Activated CD4-positive, CD25-positive, alpha-beta regulatory T cell (primary cell): ENCODE measurements at regions not wholly inside any gene's neighbourhood (a gene's known extent, or its start where the extent isn't known, plus 50 kb on each side); places are given as distances from the start of the nearest gene placed in this dataset.

ENCODE experiments used
- DNase-seq, 4 experiments: peaks; one replicate each; lab custom pipeline; 2025; lab: John Stamatoyannopoulos, UW

- DNase-seq, result no peak
Observed at GRCh38 chr10:4581929-4582328, 244.1 kb upstream of the AKR1E2 start.

GRCh38 chr10:4579844-4580243 is 246.2 kb upstream of the AKR1E2 start:
- DNase-seq, result no peak

DNA sequence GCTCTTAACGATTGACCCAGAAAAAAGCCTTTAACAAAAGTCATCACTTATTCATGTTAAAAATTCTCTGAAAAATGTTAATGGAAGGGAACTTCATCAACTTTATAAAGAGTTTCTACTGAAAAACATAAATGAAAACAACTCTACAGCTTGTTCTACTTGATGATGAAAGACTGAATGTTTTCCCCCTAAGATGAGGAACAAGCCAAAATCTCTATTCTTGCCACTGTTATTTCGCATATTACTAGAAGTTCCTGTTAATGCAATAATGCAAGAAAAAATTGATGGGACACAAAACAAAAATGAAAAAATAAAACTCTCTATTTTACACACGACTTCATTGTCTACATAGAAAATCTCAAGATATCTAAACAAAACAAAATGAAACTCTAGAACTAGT is 249.8 kb upstream of the AKR1E2 start:
- DNase-seq, result no peak

DNA sequence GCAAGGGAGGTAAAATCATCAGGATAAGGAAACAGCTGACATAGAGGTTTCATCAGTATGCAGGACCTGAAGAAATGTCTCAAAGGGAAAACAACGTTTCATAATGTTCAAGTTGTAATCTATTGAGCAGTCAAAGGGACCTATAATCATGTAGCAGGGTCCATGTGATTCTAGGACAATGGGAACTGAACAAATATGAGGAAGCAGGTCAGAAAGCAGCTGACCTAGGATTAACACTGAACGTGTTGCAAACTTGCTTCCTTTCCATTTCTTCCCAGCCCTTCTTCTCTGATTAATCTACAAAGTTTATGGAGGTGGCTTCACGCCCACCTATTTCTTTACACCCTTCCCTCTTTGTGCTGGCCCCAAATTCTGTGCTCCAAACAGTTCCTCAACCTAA is 256.9 kb upstream of the AKR1E2 start:
- DNase-seq, result no peak

DNA sequence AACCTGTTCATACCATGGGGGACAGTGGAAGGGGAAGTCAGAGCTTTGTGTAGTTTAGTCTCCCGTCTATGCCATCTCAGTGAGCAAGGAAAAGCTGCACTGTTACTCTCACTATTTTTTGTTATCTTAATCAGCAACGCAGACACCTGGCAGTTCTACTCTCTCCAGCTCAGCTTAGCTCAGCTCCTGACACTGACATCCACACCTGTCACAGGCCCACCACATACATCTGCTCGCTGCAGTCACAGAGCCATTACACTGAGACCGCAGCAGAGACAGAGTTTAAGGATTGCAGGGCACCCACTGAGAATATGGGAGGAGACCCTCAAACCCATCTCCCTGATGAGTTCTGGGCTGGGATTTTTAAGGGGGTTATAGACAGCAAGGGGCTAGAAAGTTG is 257.3 kb upstream of the AKR1E2 start:
- DNase-seq, result no peak

GRCh38 chr10:4568086-4568485 is 257.9 kb upstream of the AKR1E2 start:
- no peak for DNase-seq

- no peak for DNase-seq
Observed at GRCh38 chr10:4567637-4568036, 258.4 kb upstream of the AKR1E2 start.

DNA sequence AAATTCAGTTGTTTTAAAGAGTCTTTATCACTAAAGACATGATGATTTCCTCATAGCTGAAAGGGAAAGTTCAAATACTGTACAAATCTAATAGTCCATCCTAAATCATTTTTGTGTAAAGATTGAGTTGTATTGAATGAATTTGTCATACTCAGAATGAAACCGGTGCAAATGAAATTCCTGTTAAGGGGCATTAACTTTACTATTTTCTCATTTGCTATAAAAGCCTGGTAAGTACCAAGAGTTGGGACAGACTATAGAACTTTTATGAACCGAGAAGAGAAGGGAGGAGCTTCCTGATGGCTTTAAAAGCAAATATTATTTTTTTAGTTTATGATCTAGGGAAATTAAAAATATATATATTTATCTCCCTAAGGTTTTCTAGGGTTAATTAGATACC is 260.0 kb upstream of the AKR1E2 start:
- no peak for DNase-seq

DNA sequence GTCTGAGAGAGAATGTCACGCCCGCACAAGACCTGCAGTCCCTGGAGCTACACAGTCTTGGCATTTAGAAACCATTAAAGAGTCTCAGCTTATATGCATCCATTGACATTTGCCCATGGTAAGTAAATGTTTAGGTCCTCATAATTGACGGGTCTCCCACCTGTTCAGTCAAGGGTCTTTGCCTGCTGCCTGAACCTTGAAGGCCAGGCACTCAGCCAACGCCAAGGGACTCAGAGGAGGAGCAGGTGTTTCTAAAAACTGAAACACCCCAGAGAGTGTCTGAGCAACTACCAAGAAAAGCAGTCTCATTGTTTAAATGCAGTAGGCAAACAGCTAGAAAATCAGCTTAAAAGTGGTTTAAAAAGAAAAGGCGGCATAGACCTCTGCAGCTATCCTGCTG is 264.7 kb upstream of the AKR1E2 start:
- DNase-seq, result no peak

DNA sequence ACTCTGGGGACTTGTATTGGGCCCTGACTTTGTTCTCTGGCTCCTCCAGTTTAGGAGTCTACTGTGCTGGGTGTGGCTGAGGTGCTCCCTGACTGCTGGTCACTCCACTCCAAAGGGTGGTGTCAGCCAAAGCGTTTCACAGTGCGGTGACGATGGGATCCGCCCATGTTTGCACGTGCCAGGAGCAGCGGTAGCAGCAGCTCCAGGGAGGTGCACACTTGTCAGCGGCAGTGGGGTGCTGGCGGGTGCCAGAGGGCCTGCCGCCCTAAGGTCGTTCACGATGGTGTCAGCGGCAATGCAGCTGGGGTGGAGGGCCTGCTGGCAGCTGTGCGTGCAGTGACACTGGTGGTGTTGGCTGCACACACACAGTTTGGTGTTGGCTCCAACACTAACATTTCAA is 268.5 kb upstream of the AKR1E2 start:
- no peak for DNase-seq

DNA sequence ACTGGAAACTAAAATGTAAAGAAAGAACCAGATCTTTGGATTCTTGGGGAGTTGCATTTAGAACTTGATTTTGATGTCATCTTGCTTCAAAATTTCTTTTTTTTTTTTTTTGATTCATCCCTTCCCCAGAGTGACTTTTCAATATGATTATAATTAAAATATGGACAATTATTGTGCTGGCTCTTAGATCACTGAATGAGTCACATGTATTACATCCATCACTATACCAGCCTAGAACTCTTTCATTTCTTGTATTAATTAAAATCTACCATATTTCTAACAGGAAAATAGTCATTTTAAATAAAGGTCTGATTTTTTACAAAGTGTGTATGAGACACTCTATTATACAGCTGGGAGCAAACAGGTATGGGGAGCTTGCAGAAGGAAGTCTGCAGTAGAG is 269.5 kb upstream of the AKR1E2 start:
- DNase-seq, result no peak

GRCh38 chr10:4555920-4556319 is 270.1 kb upstream of the AKR1E2 start:
- DNase-seq, result no peak

- no peak for DNase-seq
Observed at GRCh38 chr10:4549139-4549653, 276.8 kb upstream of the AKR1E2 start.

DNA sequence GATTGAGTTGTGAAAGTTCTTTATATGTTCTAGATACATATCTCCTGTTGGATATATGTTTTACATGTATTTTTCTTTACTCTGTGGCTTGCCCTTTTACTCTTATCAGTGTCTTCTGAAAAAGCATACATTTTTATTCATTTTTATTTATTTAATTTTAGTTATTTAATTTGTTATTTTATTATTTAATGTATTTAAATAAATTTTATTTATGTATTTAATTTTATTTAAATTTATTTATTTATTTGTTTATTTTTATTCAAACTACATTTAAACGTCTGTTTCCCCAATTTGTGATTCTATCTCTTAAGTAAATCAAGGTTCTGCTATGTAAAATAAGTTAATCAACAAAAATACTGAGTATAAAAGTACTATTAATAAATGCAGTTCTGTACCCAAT is 279.1 kb upstream of the AKR1E2 start:
- DNase-seq, result no peak

GRCh38 chr10:4546500-4546899 is 279.5 kb upstream of the AKR1E2 start:
- no peak for DNase-seq

- no peak for DNase-seq
Observed at GRCh38 chr10:4545062-4545461, 280.9 kb upstream of the AKR1E2 start.

DNA sequence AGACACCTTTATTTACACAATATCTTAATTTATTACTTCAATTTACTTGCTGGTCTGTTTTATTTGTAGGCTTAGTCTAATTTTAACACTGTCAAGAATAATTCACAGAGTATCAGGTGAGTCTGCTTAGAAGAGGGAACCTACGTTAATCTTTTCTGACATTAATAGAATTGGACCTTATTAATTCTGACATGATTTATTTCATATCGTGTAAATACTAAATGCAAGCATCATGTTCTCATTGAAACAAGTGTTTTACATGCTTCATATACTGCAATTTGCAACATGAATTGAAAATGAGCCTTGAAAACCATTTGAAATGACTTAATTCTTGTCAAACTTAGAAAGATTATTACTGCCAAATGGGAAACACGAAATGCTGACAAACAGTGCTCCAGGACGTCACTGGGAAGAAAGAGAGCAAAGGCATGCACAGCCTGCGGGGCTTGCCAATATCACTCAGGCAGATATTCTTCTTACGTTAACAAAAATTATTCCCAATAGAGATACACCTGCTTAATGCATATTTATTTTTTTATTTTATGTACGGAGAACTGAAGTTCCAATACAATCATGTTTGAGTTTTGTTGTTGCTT is 282.0 kb upstream of the AKR1E2 start:
- no peak for DNase-seq

GRCh38 chr10:4541292-4541691 is 284.7 kb upstream of the AKR1E2 start:
- DNase-seq, result no peak

GRCh38 chr10:4538016-4538415 is 288.0 kb upstream of the AKR1E2 start:
- DNase-seq, result no peak

GRCh38 chr10:4535521-4535920 is 290.5 kb upstream of the AKR1E2 start:
- no peak for DNase-seq

DNA sequence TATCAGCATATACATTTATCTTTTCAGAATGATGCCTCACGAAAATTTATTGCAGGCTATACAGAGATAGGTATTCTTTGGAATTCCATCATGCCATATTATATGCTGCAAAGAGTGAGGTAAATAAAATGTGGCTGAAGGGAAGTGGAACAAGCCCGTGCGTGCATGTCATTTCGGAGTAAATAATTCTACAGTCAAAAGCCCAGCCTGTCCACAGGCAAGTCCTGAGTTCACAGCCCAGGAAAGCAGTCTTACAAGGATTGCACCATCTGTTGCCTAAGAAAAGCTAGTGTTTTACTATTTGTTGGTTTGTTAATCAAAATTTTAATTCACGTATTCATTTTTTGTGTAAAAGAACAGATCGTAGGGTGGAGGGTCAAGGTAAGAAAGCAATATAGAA is 292.4 kb upstream of the AKR1E2 start:
- DNase-seq, result no peak

GRCh38 chr10:4532976-4533375 is 293.0 kb upstream of the AKR1E2 start:
- DNase-seq, result no peak

DNA sequence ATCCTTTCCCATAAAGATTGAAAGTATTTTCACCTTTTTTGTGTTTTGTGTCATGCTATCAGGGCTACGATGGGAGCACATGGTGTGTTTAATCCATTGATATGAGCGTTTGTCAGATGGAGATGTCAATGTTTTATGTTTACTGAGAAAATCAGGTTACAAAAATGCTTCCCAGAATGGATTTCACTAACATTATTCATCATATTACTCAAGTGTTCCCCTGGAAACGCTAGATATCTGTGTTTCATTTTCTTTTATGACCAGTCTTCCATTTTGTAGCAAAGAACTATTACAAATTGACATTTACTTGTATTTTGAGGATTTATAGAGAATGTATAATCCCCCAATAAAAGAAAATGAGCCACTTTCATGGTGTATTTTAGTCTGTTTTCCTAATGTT is 293.5 kb upstream of the AKR1E2 start:
- no peak for DNase-seq

DNA sequence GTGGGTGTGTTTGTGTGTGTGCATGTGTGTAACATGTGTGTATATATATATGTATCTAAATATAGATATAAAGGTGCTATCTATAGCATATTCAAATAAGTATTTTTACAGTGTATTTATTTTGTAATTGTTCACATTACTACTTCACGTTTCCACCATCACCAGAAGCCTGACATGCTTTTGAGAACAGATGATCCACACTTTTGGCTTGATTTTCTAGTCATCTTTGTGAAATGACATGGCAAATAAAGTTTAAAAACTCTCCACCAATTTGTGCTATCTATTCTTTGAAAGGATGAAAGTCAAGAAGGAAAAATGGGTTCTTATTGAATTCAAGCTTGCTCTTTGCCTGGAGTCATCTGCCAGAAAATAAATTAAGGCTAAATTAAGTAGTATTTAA is 294.0 kb upstream of the AKR1E2 start:
- DNase-seq, result no peak

DNA sequence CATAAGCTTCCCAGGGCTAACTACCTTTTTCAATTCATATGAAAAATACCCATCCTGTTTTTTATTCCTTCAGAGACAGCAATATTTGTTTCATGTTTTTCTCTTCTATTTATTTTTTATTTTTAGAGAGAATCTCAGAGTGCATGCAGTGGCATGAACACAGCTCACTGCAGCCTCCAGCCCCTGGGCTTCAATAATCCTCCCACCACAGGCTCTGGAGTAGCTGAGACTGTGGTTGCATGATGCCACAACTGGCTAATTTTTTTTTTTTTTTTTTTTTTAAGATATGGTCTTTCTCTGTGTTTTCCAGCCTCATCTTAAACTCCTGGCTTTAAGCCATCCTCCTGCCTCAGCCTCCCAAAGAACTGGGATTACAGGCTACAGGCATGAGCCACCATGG is 296.7 kb upstream of the AKR1E2 start:
- no peak for DNase-seq
